NB4 (cell line): ENCODE measurements at regions not wholly inside any gene's neighbourhood (a gene's known extent, or its start where the extent isn't known, plus 50 kb on each side); places are given as distances from the start of the nearest gene placed in this dataset.

ENCODE experiments used
- POLR2A ChIP-seq: IDR thresholded peaks from 2 replicates; pipeline ENCODE4 v1.6.1; 2011; ENCODE audit warnings: mild to moderate bottlenecking; ENCODE audit not compliant: insufficient read length; ENCODE audit errors: extremely low read depth
- TF ChIP-seq, protein P1 (sequence below): IDR thresholded peaks from one replicate; pipeline ENCODE4 v1.5.1; 2012; ENCODE audit warnings: low read depth, low read length

DNA sequence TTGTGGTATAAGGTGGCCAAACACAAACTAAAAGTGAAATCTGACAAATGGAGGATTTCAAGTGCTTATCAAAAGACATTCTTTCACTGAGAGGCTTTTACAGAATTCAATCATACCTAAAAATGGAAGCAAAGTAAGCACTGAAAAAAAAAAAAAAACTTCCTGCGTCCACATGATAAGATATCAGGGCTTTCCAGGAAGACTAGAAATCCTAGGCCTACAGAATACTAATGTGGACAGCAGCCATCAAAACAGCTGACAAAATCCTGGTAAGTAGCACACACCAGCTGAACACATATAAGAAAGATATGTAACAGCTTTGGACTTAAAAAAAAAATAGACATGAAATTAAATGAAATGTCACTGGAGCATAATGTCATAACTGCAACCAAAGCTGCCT is 178.2 kb downstream of the SUCLG1 start:
- TF ChIP-seq POLR2A = no peak
- TF ChIP-seq, protein P1, sequence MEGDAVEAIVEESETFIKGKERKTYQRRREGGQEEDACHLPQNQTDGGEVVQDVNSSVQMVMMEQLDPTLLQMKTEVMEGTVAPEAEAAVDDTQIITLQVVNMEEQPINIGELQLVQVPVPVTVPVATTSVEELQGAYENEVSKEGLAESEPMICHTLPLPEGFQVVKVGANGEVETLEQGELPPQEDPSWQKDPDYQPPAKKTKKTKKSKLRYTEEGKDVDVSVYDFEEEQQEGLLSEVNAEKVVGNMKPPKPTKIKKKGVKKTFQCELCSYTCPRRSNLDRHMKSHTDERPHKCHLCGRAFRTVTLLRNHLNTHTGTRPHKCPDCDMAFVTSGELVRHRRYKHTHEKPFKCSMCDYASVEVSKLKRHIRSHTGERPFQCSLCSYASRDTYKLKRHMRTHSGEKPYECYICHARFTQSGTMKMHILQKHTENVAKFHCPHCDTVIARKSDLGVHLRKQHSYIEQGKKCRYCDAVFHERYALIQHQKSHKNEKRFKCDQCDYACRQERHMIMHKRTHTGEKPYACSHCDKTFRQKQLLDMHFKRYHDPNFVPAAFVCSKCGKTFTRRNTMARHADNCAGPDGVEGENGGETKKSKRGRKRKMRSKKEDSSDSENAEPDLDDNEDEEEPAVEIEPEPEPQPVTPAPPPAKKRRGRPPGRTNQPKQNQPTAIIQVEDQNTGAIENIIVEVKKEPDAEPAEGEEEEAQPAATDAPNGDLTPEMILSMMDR = no peak
